GM06990 (cell line): ENCODE measurements at regions not wholly inside any gene's neighbourhood (a gene's known extent, or its start where the extent isn't known, plus 50 kb on each side); places are given as distances from the start of the nearest gene placed in this dataset.

Source experiments
- DNase-seq: peaks from one replicate; pipeline ENCODE4 v3.0.0-alpha.2; 2011; ENCODE audit not compliant: insufficient read length; ENCODE audit errors: extremely low read depth
- H3K27me3 ChIP-seq: replicated peaks from 2 replicates; pipeline ENCODE4 v1.6.0; 2011; ENCODE audit warnings: low read length; ENCODE audit not compliant: control insufficient read depth, insufficient read depth
- H3K36me3 ChIP-seq: 2 replicates; pipeline ENCODE4 v1.5.1; 2011; ENCODE audit warnings: low read length; ENCODE audit not compliant: control insufficient read depth, insufficient read depth
- H3K4me3 ChIP-seq: replicated peaks from 2 replicates; pipeline ENCODE4 v1.5.1; 2011; ENCODE audit warnings: low read depth, mild to moderate bottlenecking, control low read depth, low read length
- CTCF ChIP-seq: IDR thresholded peaks from 2 replicates; pipeline ENCODE4 v1.5.1; 2011; ENCODE audit warnings: low read length, control low read depth, mild to moderate bottlenecking, inconsistent platforms; ENCODE audit not compliant: insufficient read depth, poor library complexity, severe bottlenecking

GRCh38 chr12:114134922-114135321 is 168.8 kb upstream of the RBM19 start:
- no peak for TF ChIP-seq CTCF
- no peak for DNase-seq
- Histone ChIP-seq H3K27me3 (no peaks in the 10 kb centered on the region), H3K4me3 (no peak overlapping the region), H3K36me3 (no peaks in the 10 kb centered on the region)

DNA sequence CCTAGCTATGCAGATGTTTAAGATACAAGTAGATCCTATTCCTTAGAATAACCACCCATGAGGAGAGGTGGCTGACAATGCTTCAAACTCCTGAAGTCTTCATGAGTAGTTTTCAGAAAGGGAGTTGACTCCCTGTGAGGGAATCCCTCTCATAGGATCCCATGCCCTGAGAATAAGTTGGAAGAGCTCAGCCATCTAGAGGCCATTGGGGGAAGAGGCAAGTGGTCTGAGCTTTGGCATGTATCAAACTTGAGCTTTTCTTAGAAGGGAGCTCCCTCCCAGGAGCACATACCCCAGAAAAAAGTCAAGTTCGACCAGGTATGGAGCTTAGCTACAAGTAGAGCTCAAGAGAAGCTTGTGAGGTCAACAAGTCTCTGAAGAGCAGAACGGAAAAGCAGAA is 165.7 kb upstream of the RBM19 start:
- Histone ChIP-seq H3K4me3 (no peak overlapping the region), H3K27me3 (no peaks in the 10 kb centered on the region), H3K36me3 (no peaks in the 10 kb centered on the region)
- DNase-seq = no peak
- no peak for TF ChIP-seq CTCF

- Histone ChIP-seq H3K4me3 (no peak overlapping the region), H3K27me3 (no peaks in the 10 kb centered on the region), H3K36me3 (no peaks in the 10 kb centered on the region)
- no peak for DNase-seq
- TF ChIP-seq CTCF = no peak
Measured at GRCh38 chr12:114123108-114123507, 157.0 kb upstream of the RBM19 start.

DNA sequence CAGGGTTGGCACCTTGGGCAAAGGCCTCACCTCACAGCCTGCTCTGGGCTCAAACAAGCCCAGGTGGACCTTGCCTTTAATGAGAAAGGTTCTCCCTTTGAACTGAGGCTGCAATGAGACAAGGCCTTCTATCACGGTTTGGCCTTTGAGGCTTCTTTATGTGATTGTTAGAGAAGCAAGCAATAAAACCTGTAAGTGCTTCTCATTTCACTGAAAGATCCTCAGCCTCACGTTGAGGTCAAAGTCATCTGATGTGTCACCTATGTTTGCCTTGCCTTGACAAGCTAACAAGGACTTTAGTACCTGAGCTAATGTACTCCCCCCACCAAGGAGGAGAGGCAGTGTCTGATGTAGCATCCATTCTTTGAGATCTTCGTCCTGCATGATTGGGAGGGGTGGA is 155.9 kb upstream of the RBM19 start:
- no peak for TF ChIP-seq CTCF
- DNase-seq = no peak
- H3K27me3 ChIP-seq = no peaks in the 10 kb centered on the region
- H3K36me3 ChIP-seq = no peaks in the 10 kb centered on the region
- H3K4me3 ChIP-seq = no peak overlapping the region

DNA sequence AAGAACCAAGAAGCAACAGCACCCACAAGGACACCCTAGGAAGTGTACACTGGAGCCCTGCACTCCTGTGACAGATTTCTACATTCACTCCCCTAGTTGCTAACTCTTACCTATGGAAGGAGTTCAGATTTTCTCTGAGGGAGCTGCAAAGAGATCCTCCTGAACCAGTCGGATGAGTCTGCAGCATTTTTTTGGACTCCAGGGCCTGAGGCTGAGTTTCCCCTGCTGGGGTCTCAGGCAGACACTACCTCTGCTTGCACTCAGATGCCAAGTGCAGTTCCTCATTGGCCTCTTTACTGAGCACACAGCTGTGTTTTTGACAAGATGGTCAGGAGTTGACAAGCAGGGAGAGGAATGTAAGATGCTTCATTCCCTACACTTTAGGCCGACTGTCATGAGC is 153.2 kb upstream of the RBM19 start:
- no peak for TF ChIP-seq CTCF
- no peaks in the 10 kb centered on the region for H3K27me3 ChIP-seq
- H3K4me3 ChIP-seq = no peak overlapping the region
- no peaks in the 10 kb centered on the region for H3K36me3 ChIP-seq
- no peak for DNase-seq

DNA sequence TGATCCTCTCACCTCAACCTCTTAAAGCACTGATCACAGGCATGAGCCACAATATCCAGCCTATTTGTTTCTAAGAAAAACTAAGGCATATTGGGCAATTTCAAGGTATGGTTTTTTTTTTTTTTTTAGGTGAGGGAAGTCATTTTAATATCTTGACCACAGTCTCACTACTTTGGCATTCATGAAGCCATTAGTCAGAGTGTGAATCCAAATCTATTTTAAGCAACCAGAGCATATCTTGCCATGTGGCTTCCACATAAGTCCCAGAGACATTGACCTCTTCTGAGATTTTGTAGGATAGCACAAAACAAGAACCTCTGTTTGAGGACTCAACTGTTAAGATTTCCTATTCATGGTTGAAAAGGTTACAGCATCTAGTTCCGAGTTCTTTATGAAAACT is 130.3 kb upstream of the RBM19 start:
- TF ChIP-seq CTCF = no peak
- H3K27me3 ChIP-seq = no peaks in the 10 kb centered on the region
- H3K36me3 ChIP-seq = no peaks in the 10 kb centered on the region
- DNase-seq = no peak
- no peak overlapping the region for H3K4me3 ChIP-seq
